WTC11 (cell line): ENCODE measurements at regions not wholly inside any gene's neighbourhood (a gene's known extent, or its start where the extent isn't known, plus 50 kb on each side); places are given as distances from the start of the nearest gene placed in this dataset.

Experiments
- ATAC-seq: fragments of 200-7000 bp; cut with Tn5 transposase; 2 replicates; pipeline ENCODE4 v1.10.0; 2021; ENCODE audit warnings: mild to moderate bottlenecking, moderate library complexity
- CTCF ChIA-PET: fragments of 300-600 bp; sonication (Branson Sonifier 250); formaldehyde crosslinking; loops from one replicate; lab custom pipeline; 2021; ENCODE audit warnings: antibody characterized with exemption; lab: Charles Lee
- POLR2A ChIA-PET: fragments of 350-600 bp; sonication (Branson Sonifier 250); formaldehyde crosslinking; loops from one replicate; lab custom pipeline; 2021; ENCODE audit warnings: antibody characterized with exemption; lab: Charles Lee
- DNase-seq: peaks from one replicate; pipeline ENCODE4 v3.0.0; 2021; ENCODE audit warnings: low spot score
- H3K27ac Mint-ChIP-seq: 2 replicates; pipeline ENCODE4 v1.8.0; 2021; ENCODE audit warnings: mixed read lengths
- H3K27me3 Mint-ChIP-seq: 2 replicates; pipeline ENCODE4 v1.8.0; 2021; ENCODE audit warnings: low read depth, mild to moderate bottlenecking, moderate library complexity, mixed read lengths
- H3K36me3 Mint-ChIP-seq: 2 replicates; pipeline ENCODE4 v1.8.0; 2021; ENCODE audit warnings: mixed read lengths
- H3K4me1 Mint-ChIP-seq: 2 replicates; pipeline ENCODE4 v1.8.0; 2022; ENCODE audit warnings: mixed read lengths
- H3K4me3 Mint-ChIP-seq: 2 replicates; pipeline ENCODE4 v1.8.0; 2021; ENCODE audit warnings: mild to moderate bottlenecking, moderate library complexity, mixed read lengths
- H3K9me3 Mint-ChIP-seq: 2 replicates; pipeline ENCODE4 v1.8.0; 2021; ENCODE audit warnings: mixed read lengths
- CREB1 ChIP-seq: sonication (generic); formaldehyde crosslinking; IDR thresholded peaks from 2 replicates; pipeline ENCODE4 v1.8.0; 2023; ENCODE audit warnings: mild to moderate bottlenecking, missing genetic modification reagents
- HMGA2 ChIP-seq: fragments of 250-450 bp; sonication (Bioruptor Pico); IDR thresholded peaks from 2 replicates; pipeline ENCODE4 v1.4.0; 2021; ENCODE audit warnings: mild to moderate bottlenecking, moderate library complexity
- IRF2 ChIP-seq: sonication (generic); formaldehyde crosslinking; IDR thresholded peaks from 2 replicates; pipeline ENCODE4 v1.8.0; 2022; ENCODE audit warnings: low read depth, missing genetic modification reagents, borderline replicate concordance
- NR2C2 ChIP-seq: sonication (generic); formaldehyde crosslinking; IDR thresholded peaks from 2 replicates; pipeline ENCODE4 v1.8.0; 2022; ENCODE audit warnings: mild to moderate bottlenecking, missing genetic modification reagents
- PRRX2 ChIP-seq: fragments of 250-450 bp; sonication (Bioruptor Pico); IDR thresholded peaks from 2 replicates; pipeline ENCODE4 v1.8.0; 2021; ENCODE audit warnings: mild to moderate bottlenecking
- TEAD4 ChIP-seq: sonication (generic); formaldehyde crosslinking; IDR thresholded peaks from 2 replicates; pipeline ENCODE4 v1.8.0; 2022; ENCODE audit warnings: mild to moderate bottlenecking, missing genetic modification reagents
- TP53 ChIP-seq: sonication (generic); formaldehyde crosslinking; IDR thresholded peaks from 2 replicates; pipeline ENCODE4 v1.8.1; 2023; ENCODE audit warnings: mild to moderate bottlenecking, missing genetic modification reagents
- ZNF671 ChIP-seq: fragments of 250-450 bp; sonication (Bioruptor Pico); IDR thresholded peaks from 2 replicates; pipeline ENCODE4 v1.8.0; 2021; ENCODE audit warnings: mild to moderate bottlenecking
- TF ChIP-seq, protein P1 (sequence below): sonication (generic); formaldehyde crosslinking; IDR thresholded peaks from 2 replicates; pipeline ENCODE4 v1.8.1; 2023; ENCODE audit warnings: mild to moderate bottlenecking, missing genetic modification reagents, borderline replicate concordance
- TF ChIP-seq, protein P2 (sequence below): sonication (generic); formaldehyde crosslinking; IDR thresholded peaks from 2 replicates; pipeline ENCODE4 v1.8.1; 2022; ENCODE audit warnings: mild to moderate bottlenecking, missing genetic modification reagents, moderate library complexity, borderline replicate concordance
- TF ChIP-seq, protein P3 (sequence below): fragments of 250-450 bp; sonication (Bioruptor Pico); conservative IDR thresholded peaks from 2 replicates; pipeline ENCODE4 v1.9.0; 2021; ENCODE audit warnings: mild to moderate bottlenecking
- TF ChIP-seq, protein P4 (sequence below): sonication (generic); formaldehyde crosslinking; IDR thresholded peaks from 2 replicates; pipeline ENCODE4 v1.8.0; 2022; ENCODE audit warnings: mild to moderate bottlenecking, missing genetic modification reagents
- TF ChIP-seq, protein P5 (sequence below): fragments of 250-450 bp; sonication (Bioruptor Pico); IDR thresholded peaks from 2 replicates; pipeline ENCODE4 v1.9.0; 2021; ENCODE audit warnings: mild to moderate bottlenecking
- TF ChIP-seq, protein P6 (sequence below): sonication (generic); formaldehyde crosslinking; IDR thresholded peaks from 2 replicates; pipeline ENCODE4 v1.8.0; 2023; ENCODE audit warnings: mild to moderate bottlenecking, missing genetic modification reagents
- TF ChIP-seq, protein P7 (sequence below): sonication (generic); formaldehyde crosslinking; IDR thresholded peaks from 2 replicates; pipeline ENCODE4 v1.8.0; 2022; ENCODE audit warnings: missing genetic modification reagents
- TF ChIP-seq, protein P8 (sequence below): fragments of 250-450 bp; sonication (Bioruptor Pico); IDR thresholded peaks from 2 replicates; pipeline ENCODE4 v1.8.0; 2021; ENCODE audit warnings: mild to moderate bottlenecking

DNA sequence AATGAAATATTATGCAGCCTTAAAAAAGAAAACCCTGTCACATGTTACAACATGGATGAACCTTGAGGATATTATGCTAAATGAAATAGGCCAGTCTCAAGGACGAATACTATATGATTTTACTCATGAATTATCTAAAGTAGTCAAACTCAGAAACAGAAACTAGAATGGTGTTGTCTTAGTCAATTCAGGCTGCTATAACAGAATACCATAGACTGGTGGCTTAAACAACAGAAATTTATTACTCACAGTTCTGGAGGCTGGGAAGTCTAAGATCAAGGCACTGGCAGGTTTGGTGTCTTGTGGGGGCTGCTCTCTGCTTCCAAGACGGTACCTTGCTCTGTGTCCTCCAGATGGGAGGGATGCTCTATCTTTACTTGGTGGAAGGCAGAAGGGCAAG, 113.8 kb upstream of the DNAH14 start:
- Mint-ChIP-seq H3K4me1 (peaks cover 10% of the 10 kb centered on the region), H3K36me3 (peaks cover 21% of the 10 kb centered on the region), H3K4me3 (no peak overlapping the region), H3K27ac (no peak overlapping the region), H3K9me3 (peaks cover 64% of the 10 kb centered on the region), H3K27me3 (no peaks in the 10 kb centered on the region; the same call in 1 of the 2 replicates)
- CTCF ChIA-PET: no interaction called here
- no peak for DNase-seq
- TF ChIP-seq TP53 (CRISPR knock-in tag) (no peak), PRRX2 (no peak), HMGA2 (no peak), IRF2 (CRISPR knock-in tag) (no peak)
- TF ChIP-seq, protein P1, sequence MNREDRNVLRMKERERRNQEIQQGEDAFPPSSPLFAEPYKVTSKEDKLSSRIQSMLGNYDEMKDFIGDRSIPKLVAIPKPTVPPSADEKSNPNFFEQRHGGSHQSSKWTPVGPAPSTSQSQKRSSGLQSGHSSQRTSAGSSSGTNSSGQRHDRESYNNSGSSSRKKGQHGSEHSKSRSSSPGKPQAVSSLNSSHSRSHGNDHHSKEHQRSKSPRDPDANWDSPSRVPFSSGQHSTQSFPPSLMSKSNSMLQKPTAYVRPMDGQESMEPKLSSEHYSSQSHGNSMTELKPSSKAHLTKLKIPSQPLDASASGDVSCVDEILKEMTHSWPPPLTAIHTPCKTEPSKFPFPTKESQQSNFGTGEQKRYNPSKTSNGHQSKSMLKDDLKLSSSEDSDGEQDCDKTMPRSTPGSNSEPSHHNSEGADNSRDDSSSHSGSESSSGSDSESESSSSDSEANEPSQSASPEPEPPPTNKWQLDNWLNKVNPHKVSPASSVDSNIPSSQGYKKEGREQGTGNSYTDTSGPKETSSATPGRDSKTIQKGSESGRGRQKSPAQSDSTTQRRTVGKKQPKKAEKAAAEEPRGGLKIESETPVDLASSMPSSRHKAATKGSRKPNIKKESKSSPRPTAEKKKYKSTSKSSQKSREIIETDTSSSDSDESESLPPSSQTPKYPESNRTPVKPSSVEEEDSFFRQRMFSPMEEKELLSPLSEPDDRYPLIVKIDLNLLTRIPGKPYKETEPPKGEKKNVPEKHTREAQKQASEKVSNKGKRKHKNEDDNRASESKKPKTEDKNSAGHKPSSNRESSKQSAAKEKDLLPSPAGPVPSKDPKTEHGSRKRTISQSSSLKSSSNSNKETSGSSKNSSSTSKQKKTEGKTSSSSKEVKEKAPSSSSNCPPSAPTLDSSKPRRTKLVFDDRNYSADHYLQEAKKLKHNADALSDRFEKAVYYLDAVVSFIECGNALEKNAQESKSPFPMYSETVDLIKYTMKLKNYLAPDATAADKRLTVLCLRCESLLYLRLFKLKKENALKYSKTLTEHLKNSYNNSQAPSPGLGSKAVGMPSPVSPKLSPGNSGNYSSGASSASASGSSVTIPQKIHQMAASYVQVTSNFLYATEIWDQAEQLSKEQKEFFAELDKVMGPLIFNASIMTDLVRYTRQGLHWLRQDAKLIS (CRISPR knock-in tag): no peak
- TF ChIP-seq, protein P2, sequence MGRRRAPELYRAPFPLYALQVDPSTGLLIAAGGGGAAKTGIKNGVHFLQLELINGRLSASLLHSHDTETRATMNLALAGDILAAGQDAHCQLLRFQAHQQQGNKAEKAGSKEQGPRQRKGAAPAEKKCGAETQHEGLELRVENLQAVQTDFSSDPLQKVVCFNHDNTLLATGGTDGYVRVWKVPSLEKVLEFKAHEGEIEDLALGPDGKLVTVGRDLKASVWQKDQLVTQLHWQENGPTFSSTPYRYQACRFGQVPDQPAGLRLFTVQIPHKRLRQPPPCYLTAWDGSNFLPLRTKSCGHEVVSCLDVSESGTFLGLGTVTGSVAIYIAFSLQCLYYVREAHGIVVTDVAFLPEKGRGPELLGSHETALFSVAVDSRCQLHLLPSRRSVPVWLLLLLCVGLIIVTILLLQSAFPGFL (CRISPR knock-in tag): no peak
- TF ChIP-seq, protein P3, sequence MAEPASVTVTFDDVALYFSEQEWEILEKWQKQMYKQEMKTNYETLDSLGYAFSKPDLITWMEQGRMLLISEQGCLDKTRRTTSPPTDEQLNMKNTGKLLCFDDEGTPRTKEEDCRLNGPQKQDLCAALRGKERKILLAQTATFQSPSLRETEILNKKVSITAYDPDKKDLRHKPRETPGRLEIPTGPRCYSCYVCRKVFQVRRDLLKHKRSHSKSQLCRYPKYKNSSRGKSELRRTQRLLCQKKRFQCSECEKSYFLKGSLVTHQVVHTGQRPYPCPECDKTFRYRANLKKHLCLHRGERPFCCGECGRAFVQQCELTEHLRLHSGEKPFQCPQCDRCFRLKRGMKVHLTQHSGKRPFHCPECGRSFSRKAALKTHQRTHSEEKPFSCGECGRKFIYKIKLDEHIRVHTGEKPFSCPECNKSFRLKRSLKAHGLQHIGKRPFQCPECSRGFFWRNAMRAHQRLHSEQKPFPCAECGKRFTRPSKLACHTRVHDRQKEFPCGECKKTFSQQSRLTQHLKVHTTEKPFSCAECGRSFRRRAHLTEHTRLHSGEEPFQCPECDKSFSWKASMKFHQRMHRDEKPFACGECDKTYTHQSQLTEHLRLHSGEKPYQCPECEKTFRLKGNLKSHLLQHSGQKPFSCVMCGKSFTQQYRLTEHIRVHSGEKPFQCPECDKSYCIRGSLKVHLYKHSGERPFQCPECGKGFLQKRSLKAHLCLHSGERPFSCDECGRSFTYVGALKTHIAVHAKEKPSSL (CRISPR knock-in tag): no peak
- TF ChIP-seq, protein P4, sequence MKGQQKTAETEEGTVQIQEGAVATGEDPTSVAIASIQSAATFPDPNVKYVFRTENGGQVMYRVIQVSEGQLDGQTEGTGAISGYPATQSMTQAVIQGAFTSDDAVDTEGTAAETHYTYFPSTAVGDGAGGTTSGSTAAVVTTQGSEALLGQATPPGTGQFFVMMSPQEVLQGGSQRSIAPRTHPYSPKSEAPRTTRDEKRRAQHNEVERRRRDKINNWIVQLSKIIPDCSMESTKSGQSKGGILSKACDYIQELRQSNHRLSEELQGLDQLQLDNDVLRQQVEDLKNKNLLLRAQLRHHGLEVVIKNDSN (CRISPR knock-in tag): no peak
- TF ChIP-seq, protein P5, sequence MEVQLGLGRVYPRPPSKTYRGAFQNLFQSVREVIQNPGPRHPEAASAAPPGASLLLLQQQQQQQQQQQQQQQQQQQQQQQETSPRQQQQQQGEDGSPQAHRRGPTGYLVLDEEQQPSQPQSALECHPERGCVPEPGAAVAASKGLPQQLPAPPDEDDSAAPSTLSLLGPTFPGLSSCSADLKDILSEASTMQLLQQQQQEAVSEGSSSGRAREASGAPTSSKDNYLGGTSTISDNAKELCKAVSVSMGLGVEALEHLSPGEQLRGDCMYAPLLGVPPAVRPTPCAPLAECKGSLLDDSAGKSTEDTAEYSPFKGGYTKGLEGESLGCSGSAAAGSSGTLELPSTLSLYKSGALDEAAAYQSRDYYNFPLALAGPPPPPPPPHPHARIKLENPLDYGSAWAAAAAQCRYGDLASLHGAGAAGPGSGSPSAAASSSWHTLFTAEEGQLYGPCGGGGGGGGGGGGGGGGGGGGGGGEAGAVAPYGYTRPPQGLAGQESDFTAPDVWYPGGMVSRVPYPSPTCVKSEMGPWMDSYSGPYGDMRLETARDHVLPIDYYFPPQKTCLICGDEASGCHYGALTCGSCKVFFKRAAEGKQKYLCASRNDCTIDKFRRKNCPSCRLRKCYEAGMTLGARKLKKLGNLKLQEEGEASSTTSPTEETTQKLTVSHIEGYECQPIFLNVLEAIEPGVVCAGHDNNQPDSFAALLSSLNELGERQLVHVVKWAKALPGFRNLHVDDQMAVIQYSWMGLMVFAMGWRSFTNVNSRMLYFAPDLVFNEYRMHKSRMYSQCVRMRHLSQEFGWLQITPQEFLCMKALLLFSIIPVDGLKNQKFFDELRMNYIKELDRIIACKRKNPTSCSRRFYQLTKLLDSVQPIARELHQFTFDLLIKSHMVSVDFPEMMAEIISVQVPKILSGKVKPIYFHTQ: no peak
- ATAC-seq: no peak
- POLR2A ChIA-PET: no interaction called here

DNA sequence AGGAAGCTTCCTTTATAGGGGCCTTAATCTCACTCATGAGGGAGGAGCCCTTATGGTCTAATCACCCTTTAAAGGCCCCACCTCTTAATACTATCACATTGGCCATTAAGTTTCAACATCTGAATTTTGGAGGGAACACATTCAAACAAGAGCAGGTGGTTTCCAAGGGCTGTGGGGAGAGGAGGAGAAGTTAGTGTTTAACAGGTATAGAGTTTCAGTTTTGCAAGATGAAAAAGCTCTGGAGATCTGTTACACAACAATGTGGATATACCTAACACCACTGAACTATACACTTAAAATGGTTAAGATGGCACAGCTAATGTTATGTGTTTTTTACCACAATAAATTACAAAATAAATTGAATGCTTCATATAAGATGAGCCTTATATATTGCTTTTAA, 113.4 kb upstream of the DNAH14 start:
- ATAC-seq (no peak), DNase-seq (no peak)
- CTCF ChIA-PET: no interaction called here
- Mint-ChIP-seq H3K27me3 (peaks cover 2% of the 10 kb centered on the region), H3K4me1 (peaks cover 10% of the 10 kb centered on the region), H3K36me3 (peaks cover 23% of the 10 kb centered on the region), H3K27ac (no peak overlapping the region), H3K4me3 (no peak overlapping the region), H3K9me3 (peaks cover 64% of the 10 kb centered on the region)
- POLR2A ChIA-PET: no interaction called here
- TF ChIP-seq TEAD4 (CRISPR knock-in tag) (no peak), ZNF671 (no peak), CREB1 (no peak), NR2C2 (CRISPR knock-in tag) (no peak)
- TF ChIP-seq, protein P6, sequence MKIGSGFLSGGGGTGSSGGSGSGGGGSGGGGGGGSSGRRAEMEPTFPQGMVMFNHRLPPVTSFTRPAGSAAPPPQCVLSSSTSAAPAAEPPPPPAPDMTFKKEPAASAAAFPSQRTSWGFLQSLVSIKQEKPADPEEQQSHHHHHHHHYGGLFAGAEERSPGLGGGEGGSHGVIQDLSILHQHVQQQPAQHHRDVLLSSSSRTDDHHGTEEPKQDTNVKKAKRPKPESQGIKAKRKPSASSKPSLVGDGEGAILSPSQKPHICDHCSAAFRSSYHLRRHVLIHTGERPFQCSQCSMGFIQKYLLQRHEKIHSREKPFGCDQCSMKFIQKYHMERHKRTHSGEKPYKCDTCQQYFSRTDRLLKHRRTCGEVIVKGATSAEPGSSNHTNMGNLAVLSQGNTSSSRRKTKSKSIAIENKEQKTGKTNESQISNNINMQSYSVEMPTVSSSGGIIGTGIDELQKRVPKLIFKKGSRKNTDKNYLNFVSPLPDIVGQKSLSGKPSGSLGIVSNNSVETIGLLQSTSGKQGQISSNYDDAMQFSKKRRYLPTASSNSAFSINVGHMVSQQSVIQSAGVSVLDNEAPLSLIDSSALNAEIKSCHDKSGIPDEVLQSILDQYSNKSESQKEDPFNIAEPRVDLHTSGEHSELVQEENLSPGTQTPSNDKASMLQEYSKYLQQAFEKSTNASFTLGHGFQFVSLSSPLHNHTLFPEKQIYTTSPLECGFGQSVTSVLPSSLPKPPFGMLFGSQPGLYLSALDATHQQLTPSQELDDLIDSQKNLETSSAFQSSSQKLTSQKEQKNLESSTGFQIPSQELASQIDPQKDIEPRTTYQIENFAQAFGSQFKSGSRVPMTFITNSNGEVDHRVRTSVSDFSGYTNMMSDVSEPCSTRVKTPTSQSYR (CRISPR knock-in tag): no peak
- TF ChIP-seq, protein P7, sequence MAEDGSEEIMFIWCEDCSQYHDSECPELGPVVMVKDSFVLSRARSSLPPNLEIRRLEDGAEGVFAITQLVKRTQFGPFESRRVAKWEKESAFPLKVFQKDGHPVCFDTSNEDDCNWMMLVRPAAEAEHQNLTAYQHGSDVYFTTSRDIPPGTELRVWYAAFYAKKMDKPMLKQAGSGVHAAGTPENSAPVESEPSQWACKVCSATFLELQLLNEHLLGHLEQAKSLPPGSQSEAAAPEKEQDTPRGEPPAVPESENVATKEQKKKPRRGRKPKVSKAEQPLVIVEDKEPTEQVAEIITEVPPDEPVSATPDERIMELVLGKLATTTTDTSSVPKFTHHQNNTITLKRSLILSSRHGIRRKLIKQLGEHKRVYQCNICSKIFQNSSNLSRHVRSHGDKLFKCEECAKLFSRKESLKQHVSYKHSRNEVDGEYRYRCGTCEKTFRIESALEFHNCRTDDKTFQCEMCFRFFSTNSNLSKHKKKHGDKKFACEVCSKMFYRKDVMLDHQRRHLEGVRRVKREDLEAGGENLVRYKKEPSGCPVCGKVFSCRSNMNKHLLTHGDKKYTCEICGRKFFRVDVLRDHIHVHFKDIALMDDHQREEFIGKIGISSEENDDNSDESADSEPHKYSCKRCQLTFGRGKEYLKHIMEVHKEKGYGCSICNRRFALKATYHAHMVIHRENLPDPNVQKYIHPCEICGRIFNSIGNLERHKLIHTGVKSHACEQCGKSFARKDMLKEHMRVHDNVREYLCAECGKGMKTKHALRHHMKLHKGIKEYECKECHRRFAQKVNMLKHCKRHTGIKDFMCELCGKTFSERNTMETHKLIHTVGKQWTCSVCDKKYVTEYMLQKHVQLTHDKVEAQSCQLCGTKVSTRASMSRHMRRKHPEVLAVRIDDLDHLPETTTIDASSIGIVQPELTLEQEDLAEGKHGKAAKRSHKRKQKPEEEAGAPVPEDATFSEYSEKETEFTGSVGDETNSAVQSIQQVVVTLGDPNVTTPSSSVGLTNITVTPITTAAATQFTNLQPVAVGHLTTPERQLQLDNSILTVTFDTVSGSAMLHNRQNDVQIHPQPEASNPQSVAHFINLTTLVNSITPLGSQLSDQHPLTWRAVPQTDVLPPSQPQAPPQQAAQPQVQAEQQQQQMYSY (CRISPR knock-in tag): no peak
- TF ChIP-seq, protein P8, sequence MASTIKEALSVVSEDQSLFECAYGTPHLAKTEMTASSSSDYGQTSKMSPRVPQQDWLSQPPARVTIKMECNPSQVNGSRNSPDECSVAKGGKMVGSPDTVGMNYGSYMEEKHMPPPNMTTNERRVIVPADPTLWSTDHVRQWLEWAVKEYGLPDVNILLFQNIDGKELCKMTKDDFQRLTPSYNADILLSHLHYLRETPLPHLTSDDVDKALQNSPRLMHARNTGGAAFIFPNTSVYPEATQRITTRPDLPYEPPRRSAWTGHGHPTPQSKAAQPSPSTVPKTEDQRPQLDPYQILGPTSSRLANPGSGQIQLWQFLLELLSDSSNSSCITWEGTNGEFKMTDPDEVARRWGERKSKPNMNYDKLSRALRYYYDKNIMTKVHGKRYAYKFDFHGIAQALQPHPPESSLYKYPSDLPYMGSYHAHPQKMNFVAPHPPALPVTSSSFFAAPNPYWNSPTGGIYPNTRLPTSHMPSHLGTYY (CRISPR knock-in tag): no peak
